Testis (tissue), 2 donors: ENCODE measurements at regions not wholly inside any gene's neighbourhood (a gene's known extent, or its start where the extent isn't known, plus 50 kb on each side); places are given as distances from the start of the nearest gene placed in this dataset.

Experiments used
- DNase-seq: peaks from one replicate; pipeline ENCODE4 v3.0.0-alpha.2; 2019
- H3K27ac ChIP-seq, 2 donors: fragments of 200-600 bp; sonication (generic); one replicate each; pipeline ENCODE4 v1.5.1; 2019
- H3K27me3 ChIP-seq: fragments of 200-600 bp; sonication (generic); one replicate; pipeline ENCODE4 v1.5.1; 2019
- H3K36me3 ChIP-seq: fragments of 200-600 bp; sonication (generic); one replicate; pipeline ENCODE4 v1.5.1; 2017; ENCODE audit warnings: low read depth; ENCODE audit errors: missing control alignments
- H3K4me1 ChIP-seq: fragments of 200-600 bp; sonication (generic); one replicate; pipeline ENCODE4 v1.5.1; 2019
- H3K4me3 ChIP-seq, 2 donors: fragments of 200-600 bp; sonication (generic); one replicate each; pipeline ENCODE4 v1.5.1; 2017 to 2019
- H3K9me3 ChIP-seq: fragments of 200-600 bp; sonication (generic); one replicate; pipeline ENCODE4 v1.5.1; 2017
- POLR2A ChIP-seq: fragments of 450-650 bp; IDR thresholded peaks from one replicate; pipeline ENCODE4 v1.6.1; 2017; ENCODE audit warnings: antibody characterized with exemption, mild to moderate bottlenecking, moderate library complexity
- WGBS, 2 donors: methylation state at CpG; one replicate each; pipeline ENCODE4 v1.1.5; 2018; 5-methylcytosine and 5-hydroxymethylcytosine counted together
- intact Hi-C: fragments of 100-400 bp; cut with DNase I; formaldehyde crosslinking; loops from one replicate; pipeline ENCODE4 v1.15.1; 2023; ENCODE audit warnings: low total_unique reads
- TF ChIP-seq, protein P1 (sequence below), 3 experiments: fragments of 450-650 bp in 2 of 3; fragments of 200-600 bp in 1 of 3; sonication (generic) in 1 of 3; IDR thresholded peaks; one replicate each; pipeline ENCODE4 v1.5.1; 2016 to 2019; ENCODE audit warnings: antibody characterized with exemption in 3 of 3, mild to moderate bottlenecking in 2 of 3, moderate library complexity in 1 of 3

DNA sequence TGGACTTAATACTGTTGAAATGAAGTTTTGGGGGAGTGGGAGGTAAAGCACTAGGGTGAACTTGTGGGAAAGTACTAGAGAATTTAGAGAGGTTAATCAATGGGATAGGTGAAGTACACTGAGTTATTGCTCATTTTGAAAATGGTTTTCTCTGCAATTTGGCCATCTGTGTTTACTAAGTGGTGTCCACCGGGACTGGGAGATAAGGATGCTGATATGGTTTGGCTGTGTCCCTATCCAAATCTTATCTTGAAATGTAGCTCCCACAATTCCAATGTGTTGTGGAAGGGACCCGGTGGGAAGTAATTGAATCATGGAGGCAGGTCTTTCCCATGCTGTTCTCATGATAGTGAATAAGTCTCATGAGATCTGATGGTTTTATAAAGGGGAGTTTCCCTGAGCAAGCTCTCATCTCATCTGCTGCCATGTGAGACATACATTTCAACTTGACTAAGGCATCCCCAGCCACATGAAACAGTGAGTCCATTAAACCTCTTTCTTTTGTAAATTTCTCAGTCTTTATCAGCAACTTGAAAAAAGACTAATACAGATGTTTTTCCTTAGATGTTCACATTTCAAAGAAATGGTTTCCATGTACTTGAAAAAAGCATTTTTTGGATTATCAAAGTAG lies 1569.4 kb upstream of the PRR20A start:
- DNase-seq = no peak
- WGBS, 2 donors = 61 to 63% methylated on average over 2 of the region's 2 CpGs
- TF ChIP-seq, protein P1, sequence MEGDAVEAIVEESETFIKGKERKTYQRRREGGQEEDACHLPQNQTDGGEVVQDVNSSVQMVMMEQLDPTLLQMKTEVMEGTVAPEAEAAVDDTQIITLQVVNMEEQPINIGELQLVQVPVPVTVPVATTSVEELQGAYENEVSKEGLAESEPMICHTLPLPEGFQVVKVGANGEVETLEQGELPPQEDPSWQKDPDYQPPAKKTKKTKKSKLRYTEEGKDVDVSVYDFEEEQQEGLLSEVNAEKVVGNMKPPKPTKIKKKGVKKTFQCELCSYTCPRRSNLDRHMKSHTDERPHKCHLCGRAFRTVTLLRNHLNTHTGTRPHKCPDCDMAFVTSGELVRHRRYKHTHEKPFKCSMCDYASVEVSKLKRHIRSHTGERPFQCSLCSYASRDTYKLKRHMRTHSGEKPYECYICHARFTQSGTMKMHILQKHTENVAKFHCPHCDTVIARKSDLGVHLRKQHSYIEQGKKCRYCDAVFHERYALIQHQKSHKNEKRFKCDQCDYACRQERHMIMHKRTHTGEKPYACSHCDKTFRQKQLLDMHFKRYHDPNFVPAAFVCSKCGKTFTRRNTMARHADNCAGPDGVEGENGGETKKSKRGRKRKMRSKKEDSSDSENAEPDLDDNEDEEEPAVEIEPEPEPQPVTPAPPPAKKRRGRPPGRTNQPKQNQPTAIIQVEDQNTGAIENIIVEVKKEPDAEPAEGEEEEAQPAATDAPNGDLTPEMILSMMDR (IDR thresholded peaks at IDR 0.05) = no peak
- no peak for TF ChIP-seq POLR2A

GRCh38 chr13:55572408-55572807 lies 1568.3 kb upstream of the PRR20A start:
- H3K9me3 ChIP-seq = no peaks in the 10 kb centered on the region
- H3K4me1 ChIP-seq = no peaks in the 10 kb centered on the region
- no peak overlapping the region for H3K27ac ChIP-seq
- no peak for TF ChIP-seq POLR2A
- TF ChIP-seq, protein P1 (IDR thresholded peaks at IDR 0.05) = no peak
- no peak for DNase-seq
- intact Hi-C loops = no loop called here
- no peaks in the 10 kb centered on the region for H3K36me3 ChIP-seq
- no peaks in the 10 kb centered on the region for H3K27me3 ChIP-seq
- H3K4me3 ChIP-seq = no peak overlapping the region

More for the DNA sequence above, 1569.4 kb upstream of the PRR20A start:
- Histone ChIP-seq H3K27ac (no peak overlapping the region), H3K36me3 (no peaks in the 10 kb centered on the region), H3K4me1 (no peaks in the 10 kb centered on the region), H3K4me3 (no peak overlapping the region), H3K9me3 (no peaks in the 10 kb centered on the region), H3K27me3 (no peaks in the 10 kb centered on the region)
- intact Hi-C loops = no loop called here

DNA sequence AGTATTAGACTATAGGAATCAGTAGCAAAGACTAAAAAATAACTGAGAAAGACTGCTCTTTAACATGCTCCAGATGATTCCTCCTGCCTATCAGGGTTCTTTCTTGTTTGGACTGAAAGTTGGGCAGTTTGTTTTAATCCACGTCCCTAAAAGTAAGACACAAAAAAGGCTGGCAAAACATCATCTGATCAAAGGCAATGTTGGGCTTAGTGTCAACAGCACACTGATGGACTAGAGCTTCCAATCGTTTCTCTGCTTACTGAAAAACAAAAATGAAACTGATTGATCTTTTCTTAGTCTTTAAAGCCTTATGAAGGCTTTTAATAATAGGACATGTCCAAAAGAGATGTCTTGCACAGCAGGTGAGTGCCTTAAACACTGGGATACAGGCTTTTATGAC lies 1567.9 kb upstream of the PRR20A start:
- DNase-seq = no peak
- H3K27ac ChIP-seq = no peak overlapping the region
- no peaks in the 10 kb centered on the region for H3K36me3 ChIP-seq
- no peak overlapping the region for H3K4me3 ChIP-seq
- H3K4me1 ChIP-seq = no peaks in the 10 kb centered on the region
- 35% methylated on average over 2 of the region's 2 CpGs for WGBS, 2 donors
- H3K27me3 ChIP-seq = no peaks in the 10 kb centered on the region
- TF ChIP-seq, protein P1 (IDR thresholded peaks at IDR 0.05) = no peak
- TF ChIP-seq POLR2A = no peak
- intact Hi-C loops = no loop called here
- H3K9me3 ChIP-seq = no peaks in the 10 kb centered on the region

GRCh38 chr13:55573565-55573964 lies 1567.2 kb upstream of the PRR20A start:
- no peak for TF ChIP-seq POLR2A
- TF ChIP-seq, protein P1 (IDR thresholded peaks at IDR 0.05) = no peak
- no peak overlapping the region for H3K4me3 ChIP-seq

DNA sequence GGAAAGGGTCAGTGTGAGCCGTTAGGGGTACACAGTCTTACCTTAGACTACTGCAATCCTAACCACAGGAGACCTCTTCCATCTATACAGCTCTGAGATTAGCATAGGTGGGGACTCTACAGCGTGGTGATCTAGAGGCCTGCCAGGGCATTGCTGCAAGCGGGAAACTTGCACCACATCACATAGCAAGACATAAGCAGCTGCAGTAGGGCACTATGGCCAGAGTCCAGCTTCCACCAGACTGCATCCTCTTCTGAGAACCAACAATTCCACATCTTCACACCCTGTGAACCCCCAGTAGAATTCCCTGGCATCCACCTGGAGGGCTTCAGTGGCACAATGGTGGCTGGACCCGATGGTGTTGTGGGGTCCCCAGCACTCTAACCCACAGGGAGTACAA lies 1564.3 kb upstream of the PRR20A start:
- no peaks in the 10 kb centered on the region for H3K9me3 ChIP-seq
- no peak for DNase-seq
- 64 to 89% methylated on average over 1 to 4 of the region's 4 CpGs for WGBS, 2 donors
- no peak overlapping the region for H3K4me3 ChIP-seq
- no peaks in the 10 kb centered on the region for H3K27me3 ChIP-seq
- no peak overlapping the region for H3K27ac ChIP-seq
- H3K36me3 ChIP-seq = no peaks in the 10 kb centered on the region
- intact Hi-C loops = no loop called here
- TF ChIP-seq, protein P1 (IDR thresholded peaks at IDR 0.05) = no peak
- TF ChIP-seq POLR2A = no peak
- H3K4me1 ChIP-seq = no peaks in the 10 kb centered on the region

More at GRCh38 chr13:55573565-55573964, 1567.2 kb upstream of the PRR20A start:
- Histone ChIP-seq H3K27ac (no peak overlapping the region), H3K4me1 (no peaks in the 10 kb centered on the region), H3K9me3 (no peaks in the 10 kb centered on the region), H3K36me3 (no peaks in the 10 kb centered on the region), H3K27me3 (no peaks in the 10 kb centered on the region)
- intact Hi-C loops = no loop called here
- no peak for DNase-seq
